ENCODE measurements at regions not wholly inside any gene's neighbourhood (a gene's known extent, or its start where the extent isn't known, plus 50 kb on each side); places are given as distances from the start of the nearest gene placed in this dataset.
"Not testable (repeated sequence)": the region's sequence is repeated elsewhere in the genome, so short reads cannot be mapped to it uniquely, and the experiment has no call there.

GRCh38 chr3:10693457-10693856, 122.6 kb upstream of the SLC6A11 start:
- H3K4me1 ChIP-seq (ENCODE audit: control insufficient read depth in 2 of 3, insufficient read depth in 2 of 3, low read depth in 1 of 3, low read length in 3 of 3) = no peaks in the 10 kb centered on the region
- no peaks in the 10 kb centered on the region for H3K9me3 ChIP-seq (ENCODE audit: control insufficient read depth in 2 of 3, insufficient read depth in 1 of 3, low read length in 3 of 3)
- no peak overlapping the region for H3K27ac ChIP-seq (ENCODE audit: low read depth in 2 of 2, low read length in 2 of 2)
- no peak for DNase-seq
- TF ChIP-seq, protein P1, sequence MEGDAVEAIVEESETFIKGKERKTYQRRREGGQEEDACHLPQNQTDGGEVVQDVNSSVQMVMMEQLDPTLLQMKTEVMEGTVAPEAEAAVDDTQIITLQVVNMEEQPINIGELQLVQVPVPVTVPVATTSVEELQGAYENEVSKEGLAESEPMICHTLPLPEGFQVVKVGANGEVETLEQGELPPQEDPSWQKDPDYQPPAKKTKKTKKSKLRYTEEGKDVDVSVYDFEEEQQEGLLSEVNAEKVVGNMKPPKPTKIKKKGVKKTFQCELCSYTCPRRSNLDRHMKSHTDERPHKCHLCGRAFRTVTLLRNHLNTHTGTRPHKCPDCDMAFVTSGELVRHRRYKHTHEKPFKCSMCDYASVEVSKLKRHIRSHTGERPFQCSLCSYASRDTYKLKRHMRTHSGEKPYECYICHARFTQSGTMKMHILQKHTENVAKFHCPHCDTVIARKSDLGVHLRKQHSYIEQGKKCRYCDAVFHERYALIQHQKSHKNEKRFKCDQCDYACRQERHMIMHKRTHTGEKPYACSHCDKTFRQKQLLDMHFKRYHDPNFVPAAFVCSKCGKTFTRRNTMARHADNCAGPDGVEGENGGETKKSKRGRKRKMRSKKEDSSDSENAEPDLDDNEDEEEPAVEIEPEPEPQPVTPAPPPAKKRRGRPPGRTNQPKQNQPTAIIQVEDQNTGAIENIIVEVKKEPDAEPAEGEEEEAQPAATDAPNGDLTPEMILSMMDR (IDR thresholded peaks at IDR 0.05; ENCODE audit: borderline replicate concordance, extremely low read depth, insufficient read depth) = peak; percentile 11
- intact Hi-C loops (cut with DNase I) = no loop called here
- H3K4me3 ChIP-seq (ENCODE audit: low read length in 3 of 3) = no peak overlapping the region
- no peaks in the 10 kb centered on the region for H3K27me3 ChIP-seq (ENCODE audit: control insufficient read depth, insufficient read depth, low read length)
- no peak overlapping the region for H3K9ac ChIP-seq (ENCODE audit: low read length in 3 of 3)
- no peaks in the 10 kb centered on the region for H3K36me3 ChIP-seq (ENCODE audit: control insufficient read depth in 2 of 3, insufficient read depth in 3 of 3, low read length in 3 of 3)
- FAIRE-seq = no peak

DNA sequence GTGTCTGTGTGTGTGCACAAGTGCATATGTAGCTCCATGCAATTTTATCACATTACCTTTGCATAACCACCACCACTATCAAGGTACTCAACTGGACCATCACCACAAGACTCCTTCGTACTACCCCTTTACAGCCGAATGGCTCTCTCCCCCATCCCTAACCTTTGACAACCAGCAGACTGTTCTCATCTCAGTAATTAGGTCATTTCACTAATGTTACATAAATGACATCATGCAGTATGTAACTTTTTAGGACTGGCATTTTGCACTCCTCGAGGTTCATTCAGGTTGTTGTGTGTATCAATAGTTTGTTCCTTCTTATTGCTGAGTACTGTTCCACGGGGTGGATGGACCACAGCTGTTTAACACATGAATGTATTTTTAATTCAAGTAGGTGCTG, 121.8 kb upstream of the SLC6A11 start:
- H3K9me3 ChIP-seq (ENCODE audit: control insufficient read depth in 2 of 3, insufficient read depth in 1 of 3, low read length in 3 of 3) = no peaks in the 10 kb centered on the region
- H3K4me1 ChIP-seq (ENCODE audit: control insufficient read depth in 2 of 3, insufficient read depth in 2 of 3, low read depth in 1 of 3, low read length in 3 of 3) = no peaks in the 10 kb centered on the region
- FAIRE-seq (no peak), DNase-seq (no peak)
- no peak overlapping the region for H3K4me3 ChIP-seq (ENCODE audit: low read length in 3 of 3)
- no peak overlapping the region for H3K27ac ChIP-seq (ENCODE audit: low read depth in 2 of 2, low read length in 2 of 2)
- intact Hi-C loops (cut with DNase I) = no loop called here
- H3K36me3 ChIP-seq (ENCODE audit: control insufficient read depth in 2 of 3, insufficient read depth in 3 of 3, low read length in 3 of 3) = no peaks in the 10 kb centered on the region
- TF ChIP-seq, protein P1 (IDR thresholded peaks at IDR 0.05; ENCODE audit: borderline replicate concordance, extremely low read depth, insufficient read depth) = no peak
- no peaks in the 10 kb centered on the region for H3K27me3 ChIP-seq (ENCODE audit: control insufficient read depth, insufficient read depth, low read length)
- H3K9ac ChIP-seq (ENCODE audit: low read length in 3 of 3) = no peak overlapping the region

GRCh38 chr3:10695186-10695585, 120.8 kb upstream of the SLC6A11 start:
- intact Hi-C loops (cut with DNase I); FAIRE-seq; H3K27ac ChIP-seq (ENCODE audit: low read depth in 2 of 2, low read length in 2 of 2); H3K9ac ChIP-seq (ENCODE audit: low read length in 3 of 3); DNase-seq; H3K27me3 ChIP-seq (ENCODE audit: control insufficient read depth, insufficient read depth, low read length); H3K4me3 ChIP-seq (ENCODE audit: low read length in 3 of 3); H3K4me1 ChIP-seq (ENCODE audit: control insufficient read depth in 2 of 3, insufficient read depth in 2 of 3, low read depth in 1 of 3, low read length in 3 of 3); H3K36me3 ChIP-seq (ENCODE audit: control insufficient read depth in 2 of 3, insufficient read depth in 3 of 3, low read length in 3 of 3); H3K9me3 ChIP-seq (ENCODE audit: control insufficient read depth in 2 of 3, insufficient read depth in 1 of 3, low read length in 3 of 3): not testable (repeated sequence)

DNA sequence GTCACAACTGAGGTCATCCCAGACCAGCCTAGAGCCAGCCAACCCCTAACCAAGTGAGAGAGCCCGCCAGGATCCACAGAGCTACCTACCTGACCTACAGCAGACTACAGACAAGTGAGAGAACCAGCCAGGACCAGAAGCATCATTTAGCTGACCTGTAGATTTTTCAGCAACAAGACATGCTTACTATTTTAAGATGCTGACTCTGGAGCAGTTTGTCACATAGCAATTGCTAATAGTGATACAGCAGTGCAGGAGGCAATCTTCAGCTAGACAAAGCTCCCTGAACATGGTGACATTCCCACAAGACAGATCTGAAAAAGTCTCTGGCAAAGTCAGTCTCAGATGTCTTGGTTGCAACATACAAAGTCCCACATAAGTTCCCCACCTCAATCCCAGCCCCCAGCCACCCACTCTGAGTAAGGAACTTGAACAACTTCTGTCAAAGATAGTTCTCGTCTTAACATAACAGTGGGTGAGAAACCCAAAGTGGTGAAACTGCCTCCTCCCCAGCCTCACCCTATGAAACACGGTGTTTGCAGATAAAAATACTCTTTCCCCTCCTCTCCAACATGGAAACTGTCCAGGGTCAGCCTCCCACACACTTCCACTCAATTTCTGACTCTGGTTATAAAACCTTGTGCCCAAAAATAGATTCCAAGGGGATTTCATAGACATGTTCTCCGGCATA, 120.3 kb upstream of the SLC6A11 start:
- no peak for DNase-seq
- no peak for FAIRE-seq
- intact Hi-C loops (cut with DNase I) = no loop called here
- TF ChIP-seq, protein P1 (IDR thresholded peaks at IDR 0.05; ENCODE audit: borderline replicate concordance, extremely low read depth, insufficient read depth) = no peak
- Histone ChIP-seq H3K9me3 (ENCODE audit: control insufficient read depth in 2 of 3, insufficient read depth in 1 of 3, low read length in 3 of 3) (no peaks in the 10 kb centered on the region), H3K27ac (ENCODE audit: low read depth in 2 of 2, low read length in 2 of 2) (no peak overlapping the region), H3K4me1 (ENCODE audit: control insufficient read depth in 2 of 3, insufficient read depth in 2 of 3, low read depth in 1 of 3, low read length in 3 of 3) (no peaks in the 10 kb centered on the region), H3K4me3 (ENCODE audit: low read length in 3 of 3) (no peak overlapping the region), H3K27me3 (ENCODE audit: control insufficient read depth, insufficient read depth, low read length) (no peaks in the 10 kb centered on the region), H3K9ac (ENCODE audit: low read length in 3 of 3) (no peak overlapping the region), H3K36me3 (ENCODE audit: control insufficient read depth in 2 of 3, insufficient read depth in 3 of 3, low read length in 3 of 3) (no peaks in the 10 kb centered on the region)

Measured in kidney (tissue), 13 donors.